Hepatic stellate cell (primary cell): ENCODE measurements at regions not wholly inside any gene's neighbourhood (a gene's known extent, or its start where the extent isn't known, plus 50 kb on each side); places are given as distances from the start of the nearest gene placed in this dataset.
A peak's percentile ranks its signal among the peaks of the same experiment; 100 is the strongest.

Experiments used
- DNase-seq: peaks from one replicate; pipeline ENCODE4 v3.0.0; 2011; ENCODE audit warnings: low spot score

DNA sequence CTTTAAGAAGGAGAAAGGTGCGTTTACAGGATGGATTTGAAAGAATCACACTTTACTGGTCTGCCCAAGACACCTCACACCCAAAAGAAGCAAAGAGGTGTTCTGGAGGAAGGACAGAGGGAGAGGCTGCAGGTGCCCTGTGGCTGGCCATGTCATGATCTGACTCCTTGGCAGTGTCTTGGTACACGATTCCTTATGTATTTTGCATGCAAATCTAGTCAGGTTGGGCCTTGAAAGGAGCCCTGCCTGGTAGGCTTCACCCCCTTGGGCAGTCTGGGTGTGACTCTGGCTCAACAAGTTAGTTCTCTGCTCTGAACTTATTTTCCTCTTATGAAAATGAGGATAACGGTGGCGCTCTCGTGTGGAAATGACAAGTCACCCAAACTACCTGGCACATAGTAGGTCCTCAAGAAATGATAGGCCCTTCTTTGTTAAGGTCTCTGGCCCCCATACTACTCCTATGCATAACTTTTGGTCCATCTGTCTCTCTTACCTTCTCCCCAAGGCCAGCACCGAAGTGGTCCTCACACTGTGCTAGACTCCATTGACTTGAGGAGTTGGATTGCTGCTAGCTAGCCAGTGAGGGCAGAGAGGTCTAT, 212.5 kb downstream of the SEMA6A start:
- no peak for DNase-seq

GRCh38 chr5:116361171-116361967, 213.3 kb downstream of the SEMA6A start:
- peak; percentile 35 for DNase-seq

DNA sequence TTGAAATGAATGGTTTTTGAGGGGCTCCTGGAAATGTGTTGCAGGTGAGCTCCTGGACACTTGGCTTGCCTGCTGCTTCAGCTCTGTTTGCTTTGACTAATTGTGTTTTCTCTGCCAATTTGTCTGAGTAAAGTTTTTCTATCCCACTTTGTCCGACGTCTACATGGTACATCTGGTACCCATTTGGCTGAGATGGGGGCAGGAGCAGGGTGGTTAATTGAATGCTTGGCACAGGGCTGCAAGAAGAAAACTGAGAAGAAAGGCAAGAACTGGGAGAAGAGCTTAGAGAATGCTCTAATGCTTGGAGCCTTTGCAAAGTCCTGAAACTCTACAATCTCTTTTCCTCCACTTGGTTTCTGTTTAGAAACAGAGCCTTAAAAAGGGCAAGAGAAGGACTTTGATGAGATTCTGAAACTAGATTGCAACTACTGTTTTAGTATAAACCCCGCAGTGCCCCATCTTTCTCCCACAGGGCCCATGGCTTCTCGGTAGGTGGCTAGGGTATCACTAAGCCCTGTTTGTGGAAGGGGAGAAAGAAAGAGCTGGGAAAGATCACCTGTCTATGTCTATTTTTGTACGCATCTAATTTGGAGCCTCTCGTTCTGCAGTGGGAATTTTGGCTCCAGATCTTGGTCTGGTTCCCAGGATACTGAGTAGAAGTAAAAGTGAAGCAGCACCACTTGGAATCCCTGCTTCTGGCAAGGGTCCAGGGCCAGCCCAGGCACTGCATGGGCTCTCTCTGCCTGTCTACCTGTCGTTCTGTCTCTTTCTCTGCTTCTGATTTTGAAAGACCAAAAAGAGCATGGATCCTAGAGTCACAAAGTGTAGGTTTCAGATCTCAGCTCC, 214.4 kb downstream of the SEMA6A start:
- DNase-seq, result no peak

GRCh38 chr5:116359592-116359991, 215.0 kb downstream of the SEMA6A start:
- no peak for DNase-seq

- DNase-seq, result no peak
Measured at GRCh38 chr5:116358911-116359418, 215.7 kb downstream of the SEMA6A start.

DNA sequence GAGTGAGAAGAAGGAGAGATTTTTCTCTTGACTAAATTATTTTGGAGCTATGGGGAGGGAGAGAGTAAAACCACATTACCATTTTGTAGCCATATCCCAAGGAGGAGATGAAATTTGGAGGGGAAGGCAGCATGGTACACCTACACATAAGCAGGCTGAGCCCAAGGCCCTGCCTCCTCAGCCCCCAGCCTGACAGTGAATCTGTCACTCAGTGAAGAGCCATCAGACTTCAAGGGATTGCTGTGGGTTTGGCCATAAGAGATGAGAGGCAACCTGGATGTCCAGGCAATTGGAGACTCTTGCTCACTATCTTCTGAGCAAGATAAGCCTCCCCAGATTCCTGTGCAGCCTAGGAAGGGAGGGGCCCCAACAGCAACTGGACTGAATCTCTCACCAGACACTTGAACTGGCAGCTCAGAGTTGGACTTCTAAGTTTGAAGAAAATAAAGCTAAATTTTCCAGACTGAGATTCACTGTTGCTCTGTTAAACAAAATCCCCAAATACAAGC, 216.6 kb downstream of the SEMA6A start:
- no peak for DNase-seq

- DNase-seq, result no peak
Measured at GRCh38 chr5:116355819-116356601, 218.6 kb downstream of the SEMA6A start.

DNA sequence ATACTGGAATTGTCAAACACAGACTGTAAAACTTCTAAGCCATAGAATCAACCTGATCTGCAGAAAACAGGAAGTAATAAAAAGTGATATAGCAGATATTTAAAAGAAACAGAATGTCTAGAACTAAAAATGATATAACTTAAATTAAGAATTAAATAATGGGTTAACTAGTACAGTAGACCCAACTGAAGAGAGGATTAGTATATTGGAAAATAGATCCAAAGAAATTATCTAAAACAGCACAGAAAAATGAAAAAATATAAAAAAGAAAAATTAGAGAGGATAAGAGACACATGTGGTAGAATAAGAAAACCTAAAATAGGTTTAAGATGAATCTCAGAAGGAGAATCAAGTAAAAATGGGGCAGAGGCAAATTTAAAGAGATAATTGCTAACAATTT, 219.9 kb downstream of the SEMA6A start:
- DNase-seq, result no peak

- DNase-seq, result no peak
Measured at GRCh38 chr5:116347657-116348056, 227.0 kb downstream of the SEMA6A start.

DNA sequence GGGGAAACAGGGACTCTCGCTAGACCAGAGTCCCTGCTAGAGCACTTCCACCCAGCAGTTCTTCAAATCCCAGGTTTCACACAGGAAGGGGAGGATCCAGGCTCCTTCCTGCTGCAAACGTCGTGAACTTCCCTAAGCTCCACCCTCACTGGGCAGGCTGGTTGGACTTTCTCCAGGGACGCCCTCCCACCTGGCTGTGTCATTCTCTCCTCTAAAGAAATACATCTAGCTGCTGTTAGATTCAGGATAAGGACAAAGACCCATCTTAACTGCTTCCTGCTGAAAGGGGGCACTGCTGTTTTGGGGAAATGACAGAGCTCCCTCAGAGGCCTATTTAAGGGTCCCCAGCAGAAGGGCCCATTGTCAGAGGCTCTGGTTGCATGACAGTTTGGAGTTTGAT, 230.7 kb downstream of the SEMA6A start:
- no peak for DNase-seq
